Osteocyte (in vitro differentiated cells): ENCODE measurements at regions not wholly inside any gene's neighbourhood (a gene's known extent, or its start where the extent isn't known, plus 50 kb on each side); places are given as distances from the start of the nearest gene placed in this dataset.

Experiments used
- DNase-seq: peaks from one replicate; pipeline ENCODE4 v3.0.0; 2021; ENCODE audit warnings: mixed read lengths; ENCODE audit not compliant: unreplicated experiment; ENCODE audit errors: extremely low spot score
- H3K27ac Mint-ChIP-seq: one replicate; pipeline ENCODE4 v1.8.0; 2021; ENCODE audit warnings: mild to moderate bottlenecking, mixed read lengths; ENCODE audit not compliant: unreplicated experiment
- H3K27me3 Mint-ChIP-seq: one replicate; pipeline ENCODE4 v1.8.0; 2021; ENCODE audit warnings: mixed read lengths; ENCODE audit not compliant: unreplicated experiment
- H3K36me3 Mint-ChIP-seq: one replicate; pipeline ENCODE4 v1.8.0; 2021; ENCODE audit warnings: mixed read lengths; ENCODE audit not compliant: unreplicated experiment
- H3K4me1 Mint-ChIP-seq: one replicate; pipeline ENCODE4 v1.8.0; 2021; ENCODE audit warnings: mixed read lengths; ENCODE audit not compliant: unreplicated experiment
- H3K4me3 Mint-ChIP-seq: one replicate; pipeline ENCODE4 v1.8.0; 2021; ENCODE audit warnings: mild to moderate bottlenecking, moderate library complexity, mixed read lengths; ENCODE audit not compliant: unreplicated experiment
- H3K9me3 Mint-ChIP-seq: one replicate; pipeline ENCODE4 v1.8.0; 2021; ENCODE audit warnings: mixed read lengths; ENCODE audit not compliant: unreplicated experiment
- TF ChIP-seq, protein P1 (sequence below): fragments of 200-600 bp; sonication (generic); IDR thresholded peaks from 2 replicates; pipeline ENCODE4 v1.5.0; 2021; ENCODE audit warnings: antibody characterized with exemption, mild to moderate bottlenecking, moderate library complexity

DNA sequence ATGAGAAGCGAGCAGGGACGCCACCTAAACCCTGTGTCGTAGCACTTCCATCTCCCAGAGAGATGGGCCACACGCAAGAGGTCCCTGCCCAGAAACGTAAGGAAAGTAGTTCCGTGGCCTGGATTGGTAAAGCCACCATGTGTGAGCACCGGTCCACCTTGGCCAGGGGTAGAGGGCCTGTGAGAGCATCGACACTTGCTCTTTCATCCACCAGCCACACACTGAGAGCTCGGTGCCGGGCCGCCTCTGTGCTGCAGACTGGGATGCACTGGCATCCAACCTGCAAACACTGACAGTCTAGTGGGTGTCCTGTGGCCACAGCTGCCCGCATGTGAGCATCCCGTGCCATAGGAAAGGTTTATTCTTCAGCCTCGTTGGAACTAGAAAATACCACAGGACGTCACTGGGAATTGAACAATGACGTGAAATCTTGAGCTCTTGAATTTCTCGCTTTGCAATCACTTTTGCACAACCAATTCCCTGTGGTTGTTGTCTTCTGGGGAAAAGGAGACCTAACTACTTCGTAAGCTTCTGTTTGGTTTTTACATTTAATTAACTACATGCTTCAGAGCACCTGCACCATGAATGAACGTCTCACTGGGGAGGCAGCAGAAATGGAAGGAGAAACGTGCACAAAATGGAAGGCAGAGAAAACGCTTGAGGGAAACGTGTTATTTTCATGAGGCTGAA lies 212.0 kb upstream of the RAB6C start:
- Mint-ChIP-seq H3K27ac (no peak overlapping the region), H3K9me3 (no peaks in the 10 kb centered on the region), H3K4me3 (no peak overlapping the region), H3K36me3 (no peaks in the 10 kb centered on the region), H3K4me1 (no peaks in the 10 kb centered on the region), H3K27me3 (no peaks in the 10 kb centered on the region)
- DNase-seq: no peak
- TF ChIP-seq, protein P1, sequence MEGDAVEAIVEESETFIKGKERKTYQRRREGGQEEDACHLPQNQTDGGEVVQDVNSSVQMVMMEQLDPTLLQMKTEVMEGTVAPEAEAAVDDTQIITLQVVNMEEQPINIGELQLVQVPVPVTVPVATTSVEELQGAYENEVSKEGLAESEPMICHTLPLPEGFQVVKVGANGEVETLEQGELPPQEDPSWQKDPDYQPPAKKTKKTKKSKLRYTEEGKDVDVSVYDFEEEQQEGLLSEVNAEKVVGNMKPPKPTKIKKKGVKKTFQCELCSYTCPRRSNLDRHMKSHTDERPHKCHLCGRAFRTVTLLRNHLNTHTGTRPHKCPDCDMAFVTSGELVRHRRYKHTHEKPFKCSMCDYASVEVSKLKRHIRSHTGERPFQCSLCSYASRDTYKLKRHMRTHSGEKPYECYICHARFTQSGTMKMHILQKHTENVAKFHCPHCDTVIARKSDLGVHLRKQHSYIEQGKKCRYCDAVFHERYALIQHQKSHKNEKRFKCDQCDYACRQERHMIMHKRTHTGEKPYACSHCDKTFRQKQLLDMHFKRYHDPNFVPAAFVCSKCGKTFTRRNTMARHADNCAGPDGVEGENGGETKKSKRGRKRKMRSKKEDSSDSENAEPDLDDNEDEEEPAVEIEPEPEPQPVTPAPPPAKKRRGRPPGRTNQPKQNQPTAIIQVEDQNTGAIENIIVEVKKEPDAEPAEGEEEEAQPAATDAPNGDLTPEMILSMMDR: no peak

DNA sequence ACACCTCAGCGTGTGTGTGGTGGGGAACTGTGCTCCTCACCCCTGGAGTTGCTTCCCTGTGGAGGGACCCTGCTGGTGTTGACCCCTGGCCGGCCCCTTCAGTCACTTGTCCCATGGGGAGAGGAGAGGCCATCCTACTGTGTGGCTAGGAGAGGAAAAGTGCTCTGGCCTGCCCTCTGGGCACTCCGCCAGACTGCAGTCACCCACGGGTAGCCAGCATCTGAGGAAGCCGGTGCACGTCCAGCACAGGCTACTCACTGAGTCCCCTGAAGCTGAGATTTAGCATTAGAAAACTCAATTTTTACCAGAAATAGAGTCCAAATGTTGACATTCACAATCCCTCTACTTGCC lies 211.5 kb upstream of the RAB6C start:
- no peak for DNase-seq
- Mint-ChIP-seq H3K9me3 (no peaks in the 10 kb centered on the region), H3K36me3 (no peaks in the 10 kb centered on the region), H3K4me1 (no peaks in the 10 kb centered on the region), H3K27me3 (no peaks in the 10 kb centered on the region), H3K4me3 (no peak overlapping the region), H3K27ac (no peak overlapping the region)
- TF ChIP-seq, protein P1: no peak

DNA sequence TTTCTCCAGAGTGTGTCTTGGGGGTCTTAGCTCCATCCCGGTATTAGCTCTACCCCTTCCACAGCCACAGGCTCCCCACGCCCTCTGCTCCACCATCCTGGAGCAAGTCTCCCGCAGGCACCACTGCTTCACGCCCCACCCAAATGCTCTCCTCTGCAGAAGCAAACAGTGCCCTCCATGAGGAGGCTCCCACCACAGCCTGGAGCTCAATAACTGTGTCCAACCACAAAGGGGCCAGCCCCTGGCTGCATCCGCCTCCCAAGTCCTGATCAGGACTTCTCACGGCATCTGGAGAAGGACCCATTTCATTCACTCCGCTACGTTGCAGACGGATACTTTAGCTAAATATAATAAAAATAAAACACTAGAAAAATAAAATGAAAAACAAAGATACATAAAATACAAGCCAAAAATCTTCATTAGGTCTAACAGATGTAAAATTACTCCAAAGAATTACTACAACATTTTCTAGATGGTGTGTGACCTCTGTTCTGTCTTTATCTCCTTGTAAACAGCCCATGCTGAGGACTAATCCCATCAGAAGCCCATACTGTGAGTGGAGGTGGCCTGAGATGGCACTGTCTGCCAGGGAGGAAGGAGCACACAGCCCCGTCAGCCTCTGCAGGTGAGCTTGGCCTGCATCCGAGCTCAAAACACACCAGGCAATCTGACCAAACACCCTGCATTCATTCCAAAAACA lies 210.8 kb upstream of the RAB6C start:
- H3K4me1 Mint-ChIP-seq: no peaks in the 10 kb centered on the region
- TF ChIP-seq, protein P1: no peak
- no peak overlapping the region for H3K27ac Mint-ChIP-seq
- no peaks in the 10 kb centered on the region for H3K27me3 Mint-ChIP-seq
- peak; percentile 25 for DNase-seq
- H3K36me3 Mint-ChIP-seq: no peaks in the 10 kb centered on the region
- H3K4me3 Mint-ChIP-seq: no peak overlapping the region
- H3K9me3 Mint-ChIP-seq: no peaks in the 10 kb centered on the region

DNA sequence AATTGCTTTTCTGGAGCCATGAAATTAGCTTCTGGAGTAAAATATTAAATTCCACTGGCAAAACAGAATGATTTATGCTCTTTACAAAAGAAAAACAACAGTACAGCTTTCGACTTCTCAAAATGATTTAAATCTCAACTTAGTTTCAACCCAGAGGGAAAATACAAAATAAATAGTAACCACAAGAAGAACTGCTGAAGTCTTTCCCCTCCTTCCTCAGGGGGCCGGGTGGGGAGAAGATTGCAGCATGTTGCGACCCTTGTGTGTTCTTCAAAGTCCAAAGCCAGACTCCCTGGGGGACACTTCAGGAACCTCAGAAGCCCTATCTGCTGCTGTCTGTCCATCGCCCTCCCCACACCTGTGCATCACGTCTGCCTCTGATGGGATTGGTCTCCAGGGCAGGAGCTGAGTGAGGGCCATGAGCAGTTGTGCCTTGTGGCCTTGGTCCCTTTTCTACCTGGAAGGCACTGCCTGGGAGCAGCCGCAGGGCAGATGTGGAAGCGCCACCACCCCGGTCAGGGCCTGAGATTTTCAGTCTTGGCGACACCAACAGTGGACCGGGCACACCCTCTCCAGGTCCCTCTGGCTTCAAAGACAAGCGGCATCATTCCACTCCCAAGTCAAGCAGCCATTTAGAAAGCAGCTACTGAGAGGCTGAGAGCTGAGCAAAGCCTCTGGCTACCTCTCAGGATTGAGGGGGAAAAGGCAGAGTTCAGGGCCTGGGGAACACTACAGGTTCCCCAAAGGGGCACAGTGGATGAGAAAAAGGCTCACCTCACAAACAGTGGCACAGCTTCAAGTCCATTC lies 210.1 kb upstream of the RAB6C start:
- Mint-ChIP-seq H3K9me3 (no peaks in the 10 kb centered on the region), H3K4me3 (no peak overlapping the region), H3K27ac (no peak overlapping the region), H3K4me1 (no peaks in the 10 kb centered on the region), H3K36me3 (no peaks in the 10 kb centered on the region), H3K27me3 (no peaks in the 10 kb centered on the region)
- TF ChIP-seq, protein P1: no peak
- no peak for DNase-seq
